ENCODE measurements at regions not wholly inside any gene's neighbourhood (a gene's known extent, or its start where the extent isn't known, plus 50 kb on each side); places are given as distances from the start of the nearest gene placed in this dataset.

DNA sequence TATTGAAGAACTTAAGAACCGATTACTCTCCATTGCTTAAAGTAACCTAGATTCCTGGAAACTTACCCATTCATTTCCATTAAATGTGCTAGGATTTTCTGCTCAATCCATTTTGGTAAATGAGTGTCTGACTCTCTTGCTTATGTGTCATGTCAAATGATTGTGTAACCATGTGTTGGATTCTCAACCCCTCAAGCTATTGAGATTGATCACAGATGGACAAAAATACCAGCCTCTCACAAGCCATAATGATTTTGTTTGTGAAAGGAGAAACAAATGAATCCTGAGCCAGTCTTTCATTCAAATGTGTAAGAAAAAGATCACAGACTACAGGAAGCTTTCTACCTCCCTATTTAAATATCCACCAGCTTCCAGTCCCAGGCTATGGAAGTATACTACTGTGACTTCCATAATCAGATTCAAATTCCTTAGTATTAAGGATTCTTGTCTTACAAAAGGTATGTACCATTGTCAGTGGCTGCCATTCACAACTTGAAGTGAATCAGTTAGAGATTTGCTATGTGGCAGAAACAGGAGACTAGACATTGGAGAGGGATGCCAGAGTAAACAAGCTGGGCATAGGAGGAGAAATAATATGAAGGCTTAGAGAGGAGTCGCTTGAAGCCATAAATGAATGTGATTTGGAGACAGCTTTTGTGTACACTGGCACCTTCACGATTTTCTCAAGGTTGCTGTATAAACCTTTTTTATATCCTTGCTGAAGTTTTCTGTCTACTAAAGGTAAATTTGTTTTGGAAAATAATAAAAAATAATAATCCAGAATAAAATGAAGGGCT lies 498.5 kb upstream of the SETBP1 start:
- no peak overlapping the region for H2AFZ ChIP-seq (ENCODE audit: low read length)
- H3K27me3 ChIP-seq (ENCODE audit: control insufficient read depth, insufficient read depth, low read length): no peaks in the 10 kb centered on the region
- no peaks in the 10 kb centered on the region for H3K79me2 ChIP-seq (ENCODE audit: control insufficient read depth, insufficient read depth, low read length)
- DNase-seq (ENCODE audit: low read depth in 2 of 2): peak in 1 of 2 donors; percentile 40
- H4K20me1 ChIP-seq (ENCODE audit: control insufficient read depth, extremely low read depth, insufficient read depth, low read length): no peaks in the 10 kb centered on the region
- H3K9me3 ChIP-seq (ENCODE audit: control insufficient read depth, insufficient read depth, low read depth, low read length): no peaks in the 10 kb centered on the region
- no peaks in the 10 kb centered on the region for H3K4me1 ChIP-seq (ENCODE audit: control insufficient read depth, extremely low read depth, insufficient read depth, low read length)
- no peak overlapping the region for H3K4me2 ChIP-seq (ENCODE audit: extremely low read depth, insufficient read depth, low read length)
- H3K9ac ChIP-seq (ENCODE audit: insufficient read depth, low read length): no peak overlapping the region
- no peak for TF ChIP-seq EZH2 (IDR thresholded peaks at IDR 0.05; ENCODE audit: low read length, missing control alignments)
- H3K4me3 ChIP-seq (replicated peaks in 1 of 4; ENCODE audit: control extremely low read depth in 1 of 4, insufficient read depth in 1 of 4, low read depth in 3 of 4, low read length in 4 of 4): no peak overlapping the region
- no peak overlapping the region for H3K27ac ChIP-seq (ENCODE audit: insufficient read depth, low read length)
- no peaks in the 10 kb centered on the region for H3K36me3 ChIP-seq (ENCODE audit: control insufficient read depth, insufficient read depth, low read length)

DNA sequence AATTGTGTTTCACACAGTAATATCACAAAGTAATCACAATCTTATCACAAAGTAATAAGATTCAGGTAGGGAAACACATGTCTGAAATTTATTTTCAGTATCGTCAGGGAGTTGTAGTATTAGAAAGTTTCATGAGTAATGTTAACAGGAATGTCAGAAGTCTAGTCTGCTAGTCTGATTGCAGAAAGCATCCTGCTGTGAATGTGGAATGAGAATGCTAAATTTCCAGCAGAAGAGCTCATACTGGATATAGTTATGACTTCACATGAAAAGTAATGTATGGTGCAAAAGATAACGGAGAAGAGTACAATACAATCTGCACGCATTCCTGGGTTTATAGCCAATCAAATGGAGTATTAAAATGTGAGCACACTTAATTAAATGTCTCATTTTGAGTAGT lies 494.7 kb upstream of the SETBP1 start:
- Histone ChIP-seq H3K27me3 (ENCODE audit: control insufficient read depth, insufficient read depth, low read length) (no peaks in the 10 kb centered on the region), H2AFZ (ENCODE audit: low read length) (no peak overlapping the region), H3K4me2 (ENCODE audit: extremely low read depth, insufficient read depth, low read length) (no peak overlapping the region), H4K20me1 (ENCODE audit: control insufficient read depth, extremely low read depth, insufficient read depth, low read length) (no peaks in the 10 kb centered on the region), H3K4me1 (ENCODE audit: control insufficient read depth, extremely low read depth, insufficient read depth, low read length) (no peaks in the 10 kb centered on the region), H3K9me3 (ENCODE audit: control insufficient read depth, insufficient read depth, low read depth, low read length) (no peaks in the 10 kb centered on the region), H3K36me3 (ENCODE audit: control insufficient read depth, insufficient read depth, low read length) (no peaks in the 10 kb centered on the region), H3K27ac (ENCODE audit: insufficient read depth, low read length) (no peak overlapping the region), H3K4me3 (replicated peaks in 1 of 4; ENCODE audit: control extremely low read depth in 1 of 4, insufficient read depth in 1 of 4, low read depth in 3 of 4, low read length in 4 of 4) (no peak overlapping the region), H3K9ac (ENCODE audit: insufficient read depth, low read length) (no peak overlapping the region), H3K79me2 (ENCODE audit: control insufficient read depth, insufficient read depth, low read length) (no peaks in the 10 kb centered on the region)
- peak in 1 of 2 donors; percentile 66 for DNase-seq (ENCODE audit: low read depth in 2 of 2)
- TF ChIP-seq, protein P1, sequence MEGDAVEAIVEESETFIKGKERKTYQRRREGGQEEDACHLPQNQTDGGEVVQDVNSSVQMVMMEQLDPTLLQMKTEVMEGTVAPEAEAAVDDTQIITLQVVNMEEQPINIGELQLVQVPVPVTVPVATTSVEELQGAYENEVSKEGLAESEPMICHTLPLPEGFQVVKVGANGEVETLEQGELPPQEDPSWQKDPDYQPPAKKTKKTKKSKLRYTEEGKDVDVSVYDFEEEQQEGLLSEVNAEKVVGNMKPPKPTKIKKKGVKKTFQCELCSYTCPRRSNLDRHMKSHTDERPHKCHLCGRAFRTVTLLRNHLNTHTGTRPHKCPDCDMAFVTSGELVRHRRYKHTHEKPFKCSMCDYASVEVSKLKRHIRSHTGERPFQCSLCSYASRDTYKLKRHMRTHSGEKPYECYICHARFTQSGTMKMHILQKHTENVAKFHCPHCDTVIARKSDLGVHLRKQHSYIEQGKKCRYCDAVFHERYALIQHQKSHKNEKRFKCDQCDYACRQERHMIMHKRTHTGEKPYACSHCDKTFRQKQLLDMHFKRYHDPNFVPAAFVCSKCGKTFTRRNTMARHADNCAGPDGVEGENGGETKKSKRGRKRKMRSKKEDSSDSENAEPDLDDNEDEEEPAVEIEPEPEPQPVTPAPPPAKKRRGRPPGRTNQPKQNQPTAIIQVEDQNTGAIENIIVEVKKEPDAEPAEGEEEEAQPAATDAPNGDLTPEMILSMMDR (conservative IDR thresholded peaks at IDR 0.05 in 1 of 2, IDR thresholded peaks at IDR 0.05 in 1 of 2; ENCODE audit: low read depth in 1 of 2, low read length in 2 of 2): no peak
- TF ChIP-seq EZH2 (IDR thresholded peaks at IDR 0.05; ENCODE audit: low read length, missing control alignments): no peak

DNA sequence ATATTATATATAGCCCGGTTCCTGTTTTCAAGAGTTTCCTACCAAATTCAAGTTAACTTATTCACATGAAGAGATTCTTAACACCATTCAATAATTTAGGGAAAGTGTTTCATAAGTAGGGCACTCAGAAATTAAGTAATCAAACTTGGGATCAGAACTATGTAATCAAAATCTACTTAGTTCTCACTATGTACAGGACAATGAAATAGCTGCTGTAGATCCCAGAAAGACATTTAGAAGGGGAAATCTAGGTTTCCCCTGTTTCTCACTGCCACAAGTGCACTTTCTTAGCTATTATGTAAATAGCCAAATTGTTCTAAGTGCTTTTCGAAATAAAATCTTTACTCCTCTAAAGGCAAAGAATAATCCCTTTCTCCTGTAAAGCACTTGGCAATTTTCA lies 493.6 kb upstream of the SETBP1 start:
- TF ChIP-seq, protein P1 (conservative IDR thresholded peaks at IDR 0.05 in 1 of 2, IDR thresholded peaks at IDR 0.05 in 1 of 2; ENCODE audit: low read depth in 1 of 2, low read length in 2 of 2): no peak
- TF ChIP-seq EZH2 (IDR thresholded peaks at IDR 0.05; ENCODE audit: low read length, missing control alignments): no peak
- no peaks in the 10 kb centered on the region for H3K9me3 ChIP-seq (ENCODE audit: control insufficient read depth, insufficient read depth, low read depth, low read length)
- DNase-seq (ENCODE audit: low read depth in 2 of 2): no peak
- no peaks in the 10 kb centered on the region for H4K20me1 ChIP-seq (ENCODE audit: control insufficient read depth, extremely low read depth, insufficient read depth, low read length)
- no peak overlapping the region for H3K4me2 ChIP-seq (ENCODE audit: extremely low read depth, insufficient read depth, low read length)
- H3K4me3 ChIP-seq (replicated peaks in 1 of 4; ENCODE audit: control extremely low read depth in 1 of 4, insufficient read depth in 1 of 4, low read depth in 3 of 4, low read length in 4 of 4): no peak overlapping the region
- H2AFZ ChIP-seq (ENCODE audit: low read length): no peak overlapping the region
- no peaks in the 10 kb centered on the region for H3K27me3 ChIP-seq (ENCODE audit: control insufficient read depth, insufficient read depth, low read length)
- H3K79me2 ChIP-seq (ENCODE audit: control insufficient read depth, insufficient read depth, low read length): no peaks in the 10 kb centered on the region
- no peaks in the 10 kb centered on the region for H3K4me1 ChIP-seq (ENCODE audit: control insufficient read depth, extremely low read depth, insufficient read depth, low read length)
- no peak overlapping the region for H3K27ac ChIP-seq (ENCODE audit: insufficient read depth, low read length)
- no peaks in the 10 kb centered on the region for H3K36me3 ChIP-seq (ENCODE audit: control insufficient read depth, insufficient read depth, low read length)
- H3K9ac ChIP-seq (ENCODE audit: insufficient read depth, low read length): no peak overlapping the region
